HL-60 (cell line): ENCODE measurements at regions not wholly inside any gene's neighbourhood (a gene's known extent, or its start where the extent isn't known, plus 50 kb on each side); places are given as distances from the start of the nearest gene placed in this dataset.

ENCODE experiments used
- DNase-seq, 2 experiments: peaks; one replicate each; pipeline ENCODE4 v3.0.0-alpha.2; 2010 to 2020; ENCODE audit warnings: low read depth in 1 of 2, low spot score in 1 of 2
- H3K27ac ChIP-seq: fragments of 250-450 bp; sonication (Bioruptor Pico); replicated peaks from 2 replicates; pipeline ENCODE4 v1.5.1; 2020; ENCODE audit warnings: mild to moderate bottlenecking, moderate library complexity
- H3K27me3 ChIP-seq: fragments of 250-450 bp; sonication (Bioruptor Pico); 2 replicates; pipeline ENCODE4 v1.5.1; 2021; ENCODE audit warnings: mild to moderate bottlenecking, moderate library complexity; ENCODE audit not compliant: insufficient read depth, poor library complexity, severe bottlenecking
- H3K4me3 ChIP-seq: replicated peaks from 2 replicates; pipeline ENCODE4 v1.5.1; 2011; ENCODE audit warnings: mild to moderate bottlenecking, control low read depth, low read length; ENCODE audit not compliant: insufficient read depth
- CTCF ChIP-seq: IDR thresholded peaks from one replicate; pipeline ENCODE4 v1.5.1; 2011; ENCODE audit warnings: low read length, control low read depth, inconsistent platforms; ENCODE audit not compliant: insufficient read depth
- GABPA ChIP-seq: IDR thresholded peaks from 2 replicates; pipeline ENCODE4 v1.6.1; 2012; ENCODE audit warnings: low read depth
- POLR2AphosphoS5 ChIP-seq: IDR thresholded peaks from 2 replicates; pipeline ENCODE4 v1.6.1; 2012; ENCODE audit warnings: low read depth
- REST ChIP-seq: IDR thresholded peaks from 2 replicates; pipeline ENCODE4 v1.6.1; 2012; ENCODE audit warnings: low read depth; ENCODE audit not compliant: insufficient replicate concordance
- SPI1 ChIP-seq: IDR thresholded peaks from 2 replicates; pipeline ENCODE4 v1.6.1; 2012; ENCODE audit warnings: low read depth, mild to moderate bottlenecking, borderline replicate concordance

GRCh38 chr16:6517020-6517720, 815.5 kb upstream of the RBFOX1 start:
- Histone ChIP-seq H3K27me3 (no peaks in the 10 kb centered on the region), H3K27ac (no peak overlapping the region), H3K4me3 (no peak overlapping the region)
- DNase-seq, result no peak
- no peak for TF ChIP-seq POLR2AphosphoS5
- TF ChIP-seq SPI1, result no peak

GRCh38 chr16:6512512-6512911, 820.1 kb upstream of the RBFOX1 start:
- no peaks in the 10 kb centered on the region for H3K27me3 ChIP-seq
- DNase-seq, result no peak
- TF ChIP-seq POLR2AphosphoS5 (no peak), SPI1 (no peak), GABPA (no peak), REST (no peak), CTCF (no peak)
- H3K4me3 ChIP-seq, result no peak overlapping the region
- H3K27ac ChIP-seq, result no peak overlapping the region

- H3K27ac ChIP-seq, result no peak overlapping the region
- no peak overlapping the region for H3K4me3 ChIP-seq
- H3K27me3 ChIP-seq, result no peaks in the 10 kb centered on the region
- DNase-seq, result no peak
- no peak for TF ChIP-seq CTCF
- no peak for TF ChIP-seq POLR2AphosphoS5
- no peak for TF ChIP-seq REST
- no peak for TF ChIP-seq SPI1
- no peak for TF ChIP-seq GABPA
Observed at GRCh38 chr16:6510261-6510660, 822.4 kb upstream of the RBFOX1 start.

- no peaks in the 10 kb centered on the region for H3K27me3 ChIP-seq
Observed at GRCh38 chr16:6499413-6499812, 833.2 kb upstream of the RBFOX1 start.

More at GRCh38 chr16:6499413-6499812, 833.2 kb upstream of the RBFOX1 start:
- no peak for TF ChIP-seq REST
- TF ChIP-seq POLR2AphosphoS5, result no peak
- no peak for TF ChIP-seq SPI1
- no peak for TF ChIP-seq CTCF
- no peak for TF ChIP-seq GABPA
- H3K27ac ChIP-seq, result no peak overlapping the region
- no peak overlapping the region for H3K4me3 ChIP-seq
- no peak for DNase-seq
